ENCODE measurements at regions not wholly inside any gene's neighbourhood (a gene's known extent, or its start where the extent isn't known, plus 50 kb on each side); places are given as distances from the start of the nearest gene placed in this dataset.

- no peak for TF ChIP-seq ARNTL (CRISPR knock-in tag; IDR thresholded peaks at IDR 0.05; ENCODE audit: borderline replicate concordance, low read depth)
- no peak for ATAC-seq
These were observed 665.6 kb upstream of the EEF2KMT start for GRCh38 chr16:5763176-5763575.

GRCh38 chr16:5762362-5762761, 664.8 kb upstream of the EEF2KMT start:
- ATAC-seq, result no peak
- no peak for TF ChIP-seq ZNF8 (CRISPR knock-in tag; IDR thresholded peaks at IDR 0.05)
- no peak for TF ChIP-seq SNAI2 (CRISPR knock-in tag; IDR thresholded peaks at IDR 0.05)
- TF ChIP-seq TSHZ2 (CRISPR knock-in tag; IDR thresholded peaks at IDR 0.05), result no peak
- TF ChIP-seq TCF4 (CRISPR knock-in tag; IDR thresholded peaks at IDR 0.05; ENCODE audit: borderline replicate concordance), result no peak
- TF ChIP-seq CSDC2 (CRISPR knock-in tag; IDR thresholded peaks at IDR 0.05), result no peak

- ATAC-seq, result no peak
- TF ChIP-seq POU6F1 (CRISPR knock-in tag; IDR thresholded peaks at IDR 0.05; ENCODE audit: borderline replicate concordance, low read depth) (no peak), ARNTL (CRISPR knock-in tag; IDR thresholded peaks at IDR 0.05; ENCODE audit: borderline replicate concordance, low read depth) (no peak), SNAI2 (CRISPR knock-in tag; IDR thresholded peaks at IDR 0.05) (no peak)
These were observed 664.0 kb upstream of the EEF2KMT start for GRCh38 chr16:5761592-5761991.

GRCh38 chr16:5758281-5758680, 660.7 kb upstream of the EEF2KMT start:
- no peak for ATAC-seq
- TF ChIP-seq ZNF70 (CRISPR knock-in tag; IDR thresholded peaks at IDR 0.05), result no peak
- no peak for TF ChIP-seq OSR1 (CRISPR knock-in tag; IDR thresholded peaks at IDR 0.05)
- no peak for TF ChIP-seq ZC3H10 (CRISPR knock-in tag; IDR thresholded peaks at IDR 0.05)
- TF ChIP-seq TCF4 (CRISPR knock-in tag; IDR thresholded peaks at IDR 0.05; ENCODE audit: borderline replicate concordance), result no peak
- no peak for TF ChIP-seq TOX (CRISPR knock-in tag; IDR thresholded peaks at IDR 0.05; ENCODE audit: borderline replicate concordance)
- no peak for TF ChIP-seq CREB5 (CRISPR knock-in tag; IDR thresholded peaks at IDR 0.05; ENCODE audit: low read depth)
- no peak for TF ChIP-seq BACH2 (CRISPR knock-in tag; IDR thresholded peaks at IDR 0.05; ENCODE audit: borderline replicate concordance)
- TF ChIP-seq SNAI2 (CRISPR knock-in tag; IDR thresholded peaks at IDR 0.05), result no peak
- no peak for TF ChIP-seq ISL1 (CRISPR knock-in tag; IDR thresholded peaks at IDR 0.05)
- no peak for TF ChIP-seq ARNTL (CRISPR knock-in tag; IDR thresholded peaks at IDR 0.05; ENCODE audit: borderline replicate concordance, low read depth)
- no peak for TF ChIP-seq ZFP30 (CRISPR knock-in tag; IDR thresholded peaks at IDR 0.05)
- no peak for TF ChIP-seq POU6F1 (CRISPR knock-in tag; IDR thresholded peaks at IDR 0.05; ENCODE audit: borderline replicate concordance, low read depth)
- no peak for TF ChIP-seq RARB (CRISPR knock-in tag; IDR thresholded peaks at IDR 0.05)
- no peak for TF ChIP-seq ESRRG (CRISPR knock-in tag; IDR thresholded peaks at IDR 0.05)

GRCh38 chr16:5756969-5757368, 659.4 kb upstream of the EEF2KMT start:
- ATAC-seq, result no peak
- TF ChIP-seq CSDC2 (CRISPR knock-in tag; IDR thresholded peaks at IDR 0.05) (no peak), CSRNP3 (CRISPR knock-in tag; IDR thresholded peaks at IDR 0.05) (no peak), ESRRG (CRISPR knock-in tag; IDR thresholded peaks at IDR 0.05) (no peak), ZC3H10 (CRISPR knock-in tag; IDR thresholded peaks at IDR 0.05) (no peak), PPARA (CRISPR knock-in tag; IDR thresholded peaks at IDR 0.05; ENCODE audit: borderline replicate concordance) (no peak), GLIS3 (CRISPR knock-in tag; IDR thresholded peaks at IDR 0.05) (no peak), PATZ1 (CRISPR knock-in tag; IDR thresholded peaks at IDR 0.05; ENCODE audit: borderline replicate concordance) (no peak), OSR1 (CRISPR knock-in tag; IDR thresholded peaks at IDR 0.05) (no peak), TSHZ2 (CRISPR knock-in tag; IDR thresholded peaks at IDR 0.05) (no peak), ISL1 (CRISPR knock-in tag; IDR thresholded peaks at IDR 0.05) (no peak)

Data from SK-N-SH treated with all-trans-retinoic acid at 6 μM for 48 hours (cell line).